Frontal cortex (tissue), 3 donors: ENCODE measurements at regions not wholly inside any gene's neighbourhood (a gene's known extent, or its start where the extent isn't known, plus 50 kb on each side); places are given as distances from the start of the nearest gene placed in this dataset.

ENCODE experiments used
- DNase-seq, 2 donors: peaks; one replicate each; pipeline ENCODE4 v3.0.0; 2012; ENCODE audit warnings: low spot score in 2 of 2
- FAIRE-seq: peaks from 2 replicates; lab custom pipeline; 2012; peaks lifted over from hg19 to GRCh38; lab: Jason Lieb, UNC
- donor health status: control.
- donor health status: control.
- donor health status: control.

DNA sequence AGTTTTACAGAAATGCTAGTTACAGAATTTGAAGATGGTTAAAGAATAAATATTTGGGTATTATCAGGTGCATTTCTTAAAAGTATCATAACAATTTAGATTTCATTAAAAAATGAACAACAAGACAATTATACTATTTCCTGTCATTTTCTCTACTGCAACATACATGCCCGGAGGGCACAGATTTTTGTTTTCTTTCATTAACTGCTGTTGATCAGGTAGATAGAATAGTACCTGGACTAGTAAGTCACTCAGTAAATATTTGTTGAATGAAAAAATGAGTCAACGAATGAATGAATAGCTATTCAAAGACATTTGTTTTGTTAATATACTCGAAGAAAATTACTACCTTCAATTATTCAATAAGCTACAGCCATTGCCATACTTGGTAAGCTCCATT is 531.2 kb upstream of the VRK2 start:
- FAIRE-seq, result no peak
- no peak for DNase-seq

GRCh38 chr2:57516698-57517340 is 529.8 kb upstream of the VRK2 start:
- DNase-seq, result peak; percentile 13 to 24
- peak; percentile 97 for FAIRE-seq

- FAIRE-seq, result no peak
- DNase-seq, result no peak
Measured at GRCh38 chr2:57523304-57523703, 523.3 kb upstream of the VRK2 start.

DNA sequence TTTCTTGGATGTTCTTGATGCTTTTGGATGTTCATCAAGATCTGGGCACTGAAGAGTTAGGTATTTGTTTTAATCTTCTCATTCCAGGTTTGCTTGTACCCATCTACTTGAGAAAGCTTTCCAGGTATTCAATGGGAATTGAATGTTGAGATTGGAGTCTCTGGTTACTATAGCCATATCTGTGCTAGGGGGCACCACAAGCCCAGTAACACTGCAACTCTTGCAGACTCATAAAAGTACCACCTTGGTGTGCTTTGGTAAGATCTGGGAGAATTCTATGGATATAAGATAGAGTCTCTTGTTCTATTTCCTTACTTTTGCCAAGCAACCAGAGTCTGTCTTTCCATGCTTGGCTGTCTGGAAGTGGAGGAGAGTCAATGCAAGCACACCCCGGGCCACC is 518.9 kb upstream of the VRK2 start:
- FAIRE-seq, result no peak

GRCh38 chr2:57528499-57528898 is 518.1 kb upstream of the VRK2 start:
- FAIRE-seq (no peak), DNase-seq (no peak)

More for the DNA sequence above, 518.9 kb upstream of the VRK2 start:
- no peak for DNase-seq

DNA sequence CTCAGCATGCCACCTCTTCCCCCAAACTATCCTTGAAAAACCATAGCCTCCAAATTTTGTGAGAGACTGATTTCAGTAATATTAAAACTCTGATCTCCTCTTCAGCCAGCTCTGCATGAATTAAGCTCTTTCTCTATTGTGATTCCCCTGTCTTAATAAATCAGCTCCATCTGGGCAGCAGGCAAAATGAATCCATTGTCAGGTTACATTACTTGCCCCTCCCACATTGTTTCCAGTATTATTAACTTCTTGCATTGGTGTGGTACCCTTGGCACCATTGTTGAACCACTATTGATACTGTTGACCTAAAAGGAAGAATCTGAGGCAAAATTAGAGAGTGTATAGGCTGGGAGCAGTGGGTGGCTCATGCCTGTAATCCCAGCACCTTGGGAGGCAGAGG is 512.2 kb upstream of the VRK2 start:
- FAIRE-seq (no peak), DNase-seq (no peak)

DNA sequence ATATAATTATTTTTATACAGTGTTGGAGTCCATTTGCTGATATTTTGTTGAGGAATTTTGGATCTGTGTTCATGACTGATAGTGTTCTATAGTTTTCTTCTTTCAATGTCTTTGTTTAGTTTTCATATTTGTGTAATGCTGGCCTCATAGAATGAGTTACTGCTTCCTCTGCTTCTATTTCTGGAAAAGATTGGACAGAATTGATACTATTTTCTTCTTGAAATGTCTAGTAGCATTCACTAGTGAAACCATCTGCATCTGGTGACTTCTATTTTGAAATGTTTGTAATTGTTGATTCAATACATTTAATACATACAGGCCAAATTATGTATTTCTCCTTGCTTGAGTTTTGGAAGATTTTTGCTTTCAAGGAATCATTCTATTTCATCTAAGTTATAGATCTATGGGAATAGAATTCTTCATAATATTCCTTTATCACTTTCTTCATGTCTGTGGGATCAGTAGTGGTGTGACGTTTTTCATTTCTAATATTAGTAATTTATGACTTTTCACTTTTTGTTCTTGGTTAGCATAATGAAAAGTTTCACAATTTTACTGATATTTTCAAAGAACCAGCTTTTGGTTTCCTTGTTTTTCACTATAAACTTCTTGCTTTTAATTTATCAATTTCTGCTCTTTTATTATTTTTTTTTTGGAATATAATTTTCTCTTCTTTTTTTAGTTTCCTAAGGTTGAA is 509.9 kb upstream of the VRK2 start:
- peak; percentile 8 for FAIRE-seq

DNA sequence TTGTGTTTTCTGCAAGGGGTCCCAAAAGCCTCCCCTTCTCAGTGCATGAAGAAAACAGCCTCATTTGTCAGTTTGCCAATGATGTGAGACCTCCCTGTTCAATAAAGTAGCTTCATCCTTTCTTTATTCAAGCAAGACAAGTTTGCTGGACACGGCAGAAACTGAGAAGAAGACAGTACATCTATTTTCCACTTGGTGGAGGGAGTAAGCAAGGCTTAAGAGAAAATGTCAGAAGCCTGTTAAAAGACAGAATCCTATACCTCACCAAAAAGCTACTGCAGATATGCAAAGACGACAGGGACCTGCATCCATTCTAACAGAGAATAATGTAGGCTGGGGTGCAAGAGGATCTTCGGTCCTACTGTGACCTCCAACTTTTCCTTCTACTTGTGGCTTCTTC is 506.8 kb upstream of the VRK2 start:
- FAIRE-seq (no peak), DNase-seq (no peak)

More for the DNA sequence above, 509.9 kb upstream of the VRK2 start:
- no peak for DNase-seq

GRCh38 chr2:57542081-57542480 is 504.5 kb upstream of the VRK2 start:
- no peak for FAIRE-seq
- no peak for DNase-seq

- no peak for DNase-seq
- FAIRE-seq, result no peak
Measured at GRCh38 chr2:57543211-57543610, 503.4 kb upstream of the VRK2 start.

- no peak for FAIRE-seq
- DNase-seq, result no peak
Measured at GRCh38 chr2:57544624-57545023, 502.0 kb upstream of the VRK2 start.

DNA sequence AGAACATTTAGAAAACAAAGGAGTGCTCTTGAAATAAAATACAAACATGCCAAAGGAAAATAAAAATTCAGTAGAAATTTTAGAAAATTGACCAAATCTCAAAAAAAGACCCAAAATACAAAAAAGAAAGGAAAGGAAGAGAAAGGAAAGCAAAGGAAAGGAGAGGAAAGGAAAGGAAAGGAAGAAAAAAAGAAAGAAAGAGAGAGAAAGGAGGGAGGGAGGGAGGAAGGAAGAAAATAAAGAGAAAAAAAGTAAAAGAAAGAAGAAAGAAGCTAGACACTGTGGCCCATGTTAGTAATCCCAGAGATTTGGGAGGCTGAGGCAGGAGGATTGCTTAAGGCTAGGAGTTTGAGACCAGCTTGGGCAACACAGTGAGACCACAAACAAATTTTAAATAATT is 500.1 kb upstream of the VRK2 start:
- FAIRE-seq, result no peak
- DNase-seq, result no peak

DNA sequence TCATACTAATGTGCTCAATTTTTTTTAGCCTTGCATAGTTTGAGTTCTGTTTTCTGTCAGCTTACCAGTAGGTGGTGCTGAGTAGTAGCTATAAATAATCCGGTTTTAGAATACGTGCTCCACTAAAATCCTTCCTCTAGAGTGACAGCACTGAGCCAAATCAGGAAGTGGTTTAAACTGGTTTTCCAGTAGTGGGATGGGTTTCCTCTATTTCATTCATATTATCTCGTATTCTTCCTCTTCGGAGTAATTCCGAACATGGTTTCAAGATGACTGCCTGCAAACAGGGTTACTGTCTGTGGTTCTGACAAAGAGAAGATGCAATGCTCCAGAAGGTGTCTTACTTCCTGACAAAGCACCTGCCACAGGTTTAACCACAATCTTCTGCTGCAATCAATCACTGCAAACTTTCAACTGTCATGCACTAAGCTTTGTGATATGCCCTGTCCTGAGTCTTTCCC is 496.9 kb upstream of the VRK2 start:
- DNase-seq (no peak), FAIRE-seq (no peak)

- DNase-seq (no peak), FAIRE-seq (no peak)
Measured at GRCh38 chr2:57550912-57551311, 495.7 kb upstream of the VRK2 start.

DNA sequence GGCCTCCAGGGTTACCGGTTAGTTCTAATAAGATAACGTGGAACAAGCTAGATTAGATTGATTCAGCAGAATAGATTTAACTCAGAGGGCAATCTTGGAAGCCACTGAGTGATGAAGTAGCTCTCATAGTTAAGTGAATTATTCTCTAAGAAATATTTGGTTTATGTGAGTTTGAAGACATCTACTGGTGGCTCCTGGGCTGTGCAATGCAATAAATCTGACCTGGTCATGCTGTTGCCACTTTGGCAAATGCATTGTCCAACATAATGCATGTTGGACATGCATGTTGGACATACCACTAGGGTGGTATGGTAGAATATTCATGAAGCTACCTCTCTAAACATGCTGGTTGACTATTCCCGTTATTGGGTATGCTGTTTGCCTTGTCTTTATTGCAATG is 493.7 kb upstream of the VRK2 start:
- DNase-seq (no peak), FAIRE-seq (no peak)

DNA sequence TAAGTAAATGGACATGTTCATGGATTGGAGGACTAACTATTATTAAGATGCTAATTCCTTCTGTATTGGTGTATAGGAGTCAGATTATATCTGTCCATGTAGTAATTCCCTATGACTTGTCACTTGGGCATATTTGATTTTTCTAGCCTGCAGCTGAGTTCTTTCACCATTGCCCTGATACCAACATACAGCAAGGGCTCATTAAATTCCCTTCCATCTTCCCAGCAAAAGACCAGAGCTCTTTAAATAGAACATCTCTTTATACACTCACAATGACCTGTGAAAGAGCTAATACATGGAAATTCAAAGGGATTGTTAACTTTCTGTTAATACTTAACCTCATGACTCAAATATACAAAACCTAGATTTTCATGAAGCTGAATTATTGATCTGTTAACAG is 492.3 kb upstream of the VRK2 start:
- FAIRE-seq, result no peak
- no peak for DNase-seq

DNA sequence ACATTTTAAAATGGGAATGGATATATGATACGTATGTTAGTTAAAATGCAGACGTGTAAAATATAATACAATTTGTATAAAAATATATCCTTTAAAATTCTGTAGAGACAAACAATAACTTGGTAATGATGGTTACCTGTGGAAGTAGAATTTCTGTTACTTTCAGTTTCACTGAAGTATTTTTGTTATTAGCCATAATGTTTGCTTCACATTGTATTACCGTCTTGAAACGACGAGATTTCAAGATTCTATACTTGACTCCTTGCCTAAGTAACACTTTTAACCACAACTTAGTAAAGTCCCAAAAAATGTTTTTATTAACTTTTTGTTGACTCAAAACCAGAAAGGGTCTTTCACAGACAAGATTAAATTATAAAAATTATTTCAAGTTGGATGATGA is 488.3 kb upstream of the VRK2 start:
- FAIRE-seq (no peak), DNase-seq (no peak)

- FAIRE-seq (no peak), DNase-seq (no peak)
Measured at GRCh38 chr2:57562495-57562894, 484.1 kb upstream of the VRK2 start.

DNA sequence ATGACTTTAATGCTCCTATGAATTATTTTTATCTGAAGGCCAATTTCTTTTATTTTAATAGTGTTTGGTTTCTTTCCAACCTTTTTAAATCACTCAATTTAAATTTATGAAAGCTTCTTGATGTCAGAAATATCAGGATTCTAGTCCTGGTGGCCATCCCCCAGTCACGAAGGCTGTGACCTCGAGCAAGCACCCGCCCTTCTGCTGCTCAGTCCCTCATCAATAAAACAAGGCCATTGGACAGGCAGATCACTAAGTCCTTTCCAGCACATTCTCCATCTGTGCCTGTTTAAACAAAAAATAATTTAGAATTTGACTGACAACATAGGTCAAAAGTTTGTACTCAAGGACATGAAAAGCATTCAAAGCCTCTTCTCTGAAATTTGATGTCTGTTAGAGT is 483.6 kb upstream of the VRK2 start:
- FAIRE-seq (no peak), DNase-seq (no peak)

DNA sequence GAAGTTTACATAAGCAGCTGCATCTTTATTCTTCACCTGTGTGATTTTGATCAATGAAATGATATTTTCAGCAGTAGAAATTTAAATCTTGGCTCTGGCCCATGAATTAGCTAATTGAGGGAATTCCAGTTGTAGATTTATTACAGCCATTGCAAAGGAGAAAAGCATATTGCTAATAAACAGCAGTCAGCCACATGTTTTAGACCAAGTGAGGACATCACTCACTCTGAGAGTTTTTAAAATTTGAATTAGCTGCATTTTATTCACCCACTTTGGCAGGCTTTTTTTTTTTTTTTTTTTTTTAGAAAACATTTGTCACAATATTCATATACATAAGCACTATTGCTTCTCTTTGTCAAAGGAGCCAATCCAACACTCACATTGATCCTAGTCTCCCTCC is 479.4 kb upstream of the VRK2 start:
- DNase-seq (no peak), FAIRE-seq (no peak)

DNA sequence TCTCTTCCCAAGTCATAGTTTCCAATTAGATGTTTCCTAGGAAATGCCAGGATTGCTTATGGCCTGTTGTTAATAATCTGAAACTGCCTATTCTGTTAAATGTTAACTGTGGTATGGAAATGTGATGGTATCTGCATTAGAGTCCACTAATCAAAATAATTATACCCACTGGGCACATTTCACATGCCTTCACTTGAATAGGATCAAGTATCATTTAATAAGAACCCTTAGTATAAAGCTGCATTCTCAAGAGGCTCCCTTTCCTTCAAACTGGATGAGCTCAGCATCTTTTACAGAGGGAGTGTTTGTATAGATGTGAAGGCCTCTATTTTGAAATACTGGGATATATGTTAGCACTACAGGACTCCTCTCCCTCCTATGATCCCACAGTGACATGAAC is 477.2 kb upstream of the VRK2 start:
- FAIRE-seq (no peak), DNase-seq (no peak)

DNA sequence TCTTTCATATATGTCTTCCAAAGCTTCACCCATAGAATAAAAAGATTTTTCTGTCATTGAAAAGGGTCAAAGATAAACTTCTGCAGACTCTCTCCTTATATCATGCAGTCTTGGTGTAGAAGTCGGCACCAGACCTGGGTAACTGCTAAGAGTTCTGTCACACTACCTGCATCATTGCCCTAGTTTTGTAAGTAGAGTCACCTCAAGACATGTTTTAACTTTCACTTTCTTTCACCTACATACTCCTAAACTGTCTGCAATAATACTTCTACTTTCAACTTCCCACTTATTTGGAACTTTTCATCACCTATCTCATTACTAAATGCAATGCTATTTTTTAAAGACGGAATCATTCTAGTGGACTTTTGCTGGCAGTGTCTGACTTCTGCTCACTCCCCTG is 475.6 kb upstream of the VRK2 start:
- FAIRE-seq (no peak), DNase-seq (no peak)
